Activated naive CD4-positive, alpha-beta T cell treated with anti-CD3 and anti-CD28 coated beads for 36 hours (primary cell): ENCODE measurements at regions not wholly inside any gene's neighbourhood (a gene's known extent, or its start where the extent isn't known, plus 50 kb on each side); places are given as distances from the start of the nearest gene placed in this dataset.

Experiments used
- CTCF ChIA-PET: fragments of 350-600 bp; sonication (Branson Sonifier 250); formaldehyde crosslinking; loops from one replicate; lab custom pipeline; 2021; ENCODE audit warnings: antibody characterized with exemption; lab: Charles Lee
- DNase-seq: peaks from one replicate; pipeline ENCODE4 v3.0.0-alpha.2; 2020
- H3K27ac Mint-ChIP-seq: one replicate; pipeline ENCODE4 v1.8.0; 2021; ENCODE audit warnings: mild to moderate bottlenecking, mixed read lengths
- H3K27me3 Mint-ChIP-seq: one replicate; pipeline ENCODE4 v1.8.0; 2021; ENCODE audit warnings: low read depth, mixed read lengths
- H3K36me3 Mint-ChIP-seq: one replicate; pipeline ENCODE4 v1.8.0; 2021; ENCODE audit warnings: low read depth, mixed read lengths
- H3K4me1 Mint-ChIP-seq: one replicate; pipeline ENCODE4 v1.8.0; 2021; ENCODE audit warnings: low read depth, mixed read lengths
- H3K4me3 Mint-ChIP-seq: one replicate; pipeline ENCODE4 v1.8.0; 2021; ENCODE audit warnings: mild to moderate bottlenecking, moderate library complexity, mixed read lengths
- H3K9me3 Mint-ChIP-seq: one replicate; pipeline ENCODE4 v1.8.0; 2021; ENCODE audit warnings: mixed read lengths
- intact Hi-C: fragments of 100-400 bp; cut with micrococcal nuclease; formaldehyde crosslinking; loops from one replicate; pipeline ENCODE4 v1.15.1; 2023

- Mint-ChIP-seq H3K4me3 (no peak overlapping the region), H3K27ac (peak overlapping the region; percentile 86), H3K36me3 (peaks cover 15% of the 10 kb centered on the region), H3K9me3 (peaks cover 18% of the 10 kb centered on the region), H3K27me3 (no peaks in the 10 kb centered on the region), H3K4me1 (peaks cover 52% of the 10 kb centered on the region)
- CTCF ChIA-PET, result no interaction called here
- intact Hi-C loops, result no loop called here
- no peak for DNase-seq
Observed at GRCh38 chr1:5329068-5329739, 663.0 kb downstream of the NPHP4 start.

GRCh38 chr1:5324883-5325282, 667.3 kb downstream of the NPHP4 start:
- Mint-ChIP-seq H3K4me3 (no peak overlapping the region), H3K27me3 (no peaks in the 10 kb centered on the region), H3K9me3 (peaks cover 27% of the 10 kb centered on the region), H3K27ac (no peak overlapping the region), H3K4me1 (peaks cover 28% of the 10 kb centered on the region), H3K36me3 (peaks cover 15% of the 10 kb centered on the region)
- CTCF ChIA-PET, result no interaction called here
- intact Hi-C loops, result no loop called here
- no peak for DNase-seq

DNA sequence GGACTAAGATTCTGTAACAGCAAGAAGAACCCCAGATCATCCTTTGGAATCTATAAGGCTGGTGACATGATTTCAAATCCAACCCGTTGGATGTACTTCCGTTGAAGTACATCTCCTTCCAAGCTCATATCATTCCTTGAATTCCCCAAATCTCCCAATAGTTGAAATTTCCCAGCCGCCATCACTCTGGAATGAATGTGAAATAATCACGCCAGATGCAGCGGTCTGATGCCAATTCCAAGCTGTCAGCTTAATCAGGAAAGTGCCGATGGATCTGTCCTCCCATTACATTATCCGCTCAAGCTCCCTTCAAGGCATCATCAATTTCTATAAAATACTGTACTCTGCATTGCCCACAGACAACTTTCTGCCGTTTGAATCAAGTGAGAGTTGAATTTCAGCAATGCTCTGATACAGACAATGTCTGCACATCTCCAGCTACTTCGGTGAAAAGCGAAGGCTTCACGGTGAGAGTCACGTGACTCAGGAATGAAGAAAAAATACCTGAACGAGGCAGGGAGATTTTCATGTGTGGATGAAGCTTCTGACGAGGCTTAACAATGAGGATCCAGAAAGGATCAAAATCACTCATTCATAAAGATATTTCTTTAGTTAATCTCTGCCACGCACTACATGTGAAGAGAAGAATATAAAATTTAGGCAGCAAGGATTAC, 663.9 kb downstream of the AJAP1 start:
- Mint-ChIP-seq H3K4me3 (no peak overlapping the region), H3K27ac (no peak overlapping the region), H3K27me3 (no peaks in the 10 kb centered on the region), H3K9me3 (peaks cover 11% of the 10 kb centered on the region), H3K36me3 (peaks cover 2% of the 10 kb centered on the region), H3K4me1 (no peaks in the 10 kb centered on the region)
- CTCF ChIA-PET, result no interaction called here
- intact Hi-C loops, result no loop called here
- DNase-seq, result no peak

GRCh38 chr1:5317391-5317790, 663.0 kb downstream of the AJAP1 start:
- CTCF ChIA-PET, result no interaction called here
- intact Hi-C loops, result no loop called here
- peaks cover 11% of the 10 kb centered on the region for H3K9me3 Mint-ChIP-seq

GRCh38 chr1:5312862-5313261, 658.5 kb downstream of the AJAP1 start:
- no peaks in the 10 kb centered on the region for H3K36me3 Mint-ChIP-seq
- CTCF ChIA-PET, result interaction anchor here (0.6 kb wide), 1 partner anchor 74 kb away, joined by 4 read pairs; no protein-coding TSS in a partner anchor
- no peaks in the 10 kb centered on the region for H3K4me1 Mint-ChIP-seq
- H3K9me3 Mint-ChIP-seq, result no peaks in the 10 kb centered on the region
- no peak overlapping the region for H3K27ac Mint-ChIP-seq
- H3K4me3 Mint-ChIP-seq, result no peak overlapping the region
- intact Hi-C loops, result no loop called here
- H3K27me3 Mint-ChIP-seq, result no peaks in the 10 kb centered on the region
- no peak for DNase-seq

More at GRCh38 chr1:5317391-5317790, 663.0 kb downstream of the AJAP1 start:
- peaks cover 2% of the 10 kb centered on the region for H3K36me3 Mint-ChIP-seq
- no peaks in the 10 kb centered on the region for H3K4me1 Mint-ChIP-seq
- no peak overlapping the region for H3K4me3 Mint-ChIP-seq
- H3K27ac Mint-ChIP-seq, result no peak overlapping the region
- H3K27me3 Mint-ChIP-seq, result no peaks in the 10 kb centered on the region
- DNase-seq, result no peak

- no peaks in the 10 kb centered on the region for H3K36me3 Mint-ChIP-seq
- H3K4me3 Mint-ChIP-seq, result no peak overlapping the region
- H3K27ac Mint-ChIP-seq, result no peak overlapping the region
- CTCF ChIA-PET, result no interaction called here
- H3K9me3 Mint-ChIP-seq, result no peaks in the 10 kb centered on the region
- no peak for DNase-seq
- intact Hi-C loops, result no loop called here
- no peaks in the 10 kb centered on the region for H3K4me1 Mint-ChIP-seq
- H3K27me3 Mint-ChIP-seq, result no peaks in the 10 kb centered on the region
Observed at GRCh38 chr1:5312293-5312674, 657.9 kb downstream of the AJAP1 start.

GRCh38 chr1:5311634-5312292, 657.4 kb downstream of the AJAP1 start:
- no peak overlapping the region for H3K4me3 Mint-ChIP-seq
- H3K4me1 Mint-ChIP-seq, result no peaks in the 10 kb centered on the region
- no peaks in the 10 kb centered on the region for H3K9me3 Mint-ChIP-seq
- no peak for DNase-seq
- H3K36me3 Mint-ChIP-seq, result no peaks in the 10 kb centered on the region
- CTCF ChIA-PET, result no interaction called here
- intact Hi-C loops, result no loop called here
- no peaks in the 10 kb centered on the region for H3K27me3 Mint-ChIP-seq
- H3K27ac Mint-ChIP-seq, result no peak overlapping the region

DNA sequence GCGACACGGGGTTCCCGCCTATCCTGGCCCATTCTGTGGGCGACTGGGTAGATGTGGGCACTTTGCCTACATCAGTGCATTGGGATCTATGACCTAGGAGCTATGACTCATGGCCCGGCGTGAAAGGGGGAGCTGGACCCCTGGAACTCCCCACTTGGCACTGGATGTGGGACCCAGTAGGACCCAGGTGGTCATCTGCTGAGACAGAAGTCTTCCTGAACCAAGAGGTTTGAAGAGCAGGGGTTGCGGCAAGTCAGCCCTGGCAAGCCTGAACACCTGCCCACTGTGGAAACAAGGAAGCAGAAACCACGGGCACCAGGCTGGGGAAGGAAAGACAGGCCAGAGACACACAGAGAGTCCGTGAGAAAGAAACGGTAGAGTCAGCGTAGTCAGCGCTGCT, 656.7 kb downstream of the AJAP1 start:
- no peaks in the 10 kb centered on the region for H3K36me3 Mint-ChIP-seq
- CTCF ChIA-PET, result no interaction called here
- H3K4me3 Mint-ChIP-seq, result no peak overlapping the region
- intact Hi-C loops, result no loop called here
- DNase-seq, result no peak
- H3K4me1 Mint-ChIP-seq, result no peaks in the 10 kb centered on the region
- H3K9me3 Mint-ChIP-seq, result no peaks in the 10 kb centered on the region
- no peaks in the 10 kb centered on the region for H3K27me3 Mint-ChIP-seq
- no peak overlapping the region for H3K27ac Mint-ChIP-seq

GRCh38 chr1:5308249-5308648, 653.8 kb downstream of the AJAP1 start:
- intact Hi-C loops, result no loop called here
- no peak for DNase-seq
- CTCF ChIA-PET, result no interaction called here
- Mint-ChIP-seq H3K27me3 (no peaks in the 10 kb centered on the region), H3K36me3 (no peaks in the 10 kb centered on the region), H3K4me1 (no peaks in the 10 kb centered on the region), H3K4me3 (no peak overlapping the region), H3K9me3 (no peaks in the 10 kb centered on the region), H3K27ac (no peak overlapping the region)

GRCh38 chr1:5304702-5305101, 650.3 kb downstream of the AJAP1 start:
- no peak overlapping the region for H3K4me3 Mint-ChIP-seq
- H3K9me3 Mint-ChIP-seq, result no peaks in the 10 kb centered on the region
- H3K36me3 Mint-ChIP-seq, result no peaks in the 10 kb centered on the region
- H3K4me1 Mint-ChIP-seq, result no peaks in the 10 kb centered on the region
- DNase-seq, result no peak
- intact Hi-C loops, result no loop called here
- CTCF ChIA-PET, result no interaction called here
- no peaks in the 10 kb centered on the region for H3K27me3 Mint-ChIP-seq
- no peak overlapping the region for H3K27ac Mint-ChIP-seq

GRCh38 chr1:5298376-5298775, 644.0 kb downstream of the AJAP1 start:
- intact Hi-C loops, result no loop called here
- Mint-ChIP-seq H3K4me3 (no peak overlapping the region), H3K27me3 (no peaks in the 10 kb centered on the region), H3K27ac (no peak overlapping the region), H3K4me1 (no peaks in the 10 kb centered on the region), H3K36me3 (no peaks in the 10 kb centered on the region), H3K9me3 (no peaks in the 10 kb centered on the region)
- no peak for DNase-seq
- CTCF ChIA-PET, result no interaction called here

DNA sequence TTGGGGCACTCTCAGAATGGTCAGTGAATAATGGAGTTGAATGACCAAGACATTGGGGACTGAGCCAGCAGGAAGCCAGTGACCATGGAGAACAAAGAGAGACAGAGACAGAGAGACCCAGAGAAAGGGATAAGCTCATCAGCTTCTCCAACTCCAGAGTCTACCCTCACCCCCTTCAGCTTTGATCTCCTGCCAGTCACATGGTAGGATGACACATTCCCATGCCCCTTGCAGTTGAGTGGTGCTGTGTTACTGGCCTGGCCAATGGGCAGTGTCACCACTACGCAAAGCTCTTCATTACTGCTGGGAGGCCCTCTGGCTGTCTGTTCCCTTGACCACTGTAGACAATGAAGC, 643.5 kb downstream of the AJAP1 start:
- CTCF ChIA-PET, result no interaction called here
- no peaks in the 10 kb centered on the region for H3K4me1 Mint-ChIP-seq
- H3K9me3 Mint-ChIP-seq, result no peaks in the 10 kb centered on the region

More for the DNA sequence above, 643.5 kb downstream of the AJAP1 start:
- Mint-ChIP-seq H3K27ac (no peak overlapping the region), H3K4me3 (no peak overlapping the region), H3K36me3 (no peaks in the 10 kb centered on the region), H3K27me3 (no peaks in the 10 kb centered on the region)
- intact Hi-C loops, result no loop called here
- no peak for DNase-seq
